Lower lobe of right lung (tissue), 2 donors: ENCODE measurements at regions not wholly inside any gene's neighbourhood (a gene's known extent, or its start where the extent isn't known, plus 50 kb on each side); places are given as distances from the start of the nearest gene placed in this dataset.

Experiments used
- ATAC-seq, 2 donors: fragments of 200-7000 bp; cut with Tn5 transposase; one replicate each; pipeline ENCODE4 v1.9.1; 2020 to 2022; ENCODE audit warnings: mild to moderate bottlenecking in 2 of 2, moderate library complexity in 2 of 2
- DNase-seq: peaks from one replicate; pipeline ENCODE4 v3.0.0-alpha.2; 2020
- H3K27ac ChIP-seq: fragments of 200-600 bp; one replicate; pipeline ENCODE4 v1.8.0; 2022
- H3K27me3 ChIP-seq: fragments of 200-600 bp; one replicate; pipeline ENCODE4 v1.8.0; 2022; ENCODE audit warnings: low read depth
- H3K36me3 ChIP-seq: fragments of 200-600 bp; one replicate; pipeline ENCODE4 v1.8.0; 2022; ENCODE audit warnings: mild to moderate bottlenecking
- H3K4me1 ChIP-seq: fragments of 200-600 bp; one replicate; pipeline ENCODE4 v1.8.0; 2022
- H3K4me3 ChIP-seq: fragments of 200-600 bp; one replicate; pipeline ENCODE4 v1.8.0; 2022; ENCODE audit warnings: mild to moderate bottlenecking
- H3K9me3 ChIP-seq: fragments of 200-600 bp; one replicate; pipeline ENCODE4 v1.8.0; 2022
- CTCF ChIP-seq: fragments of 200-600 bp; IDR thresholded peaks from one replicate; pipeline ENCODE4 v1.8.0; 2022; ENCODE audit warnings: antibody characterized with exemption, mild to moderate bottlenecking
- intact Hi-C: fragments of 100-400 bp; cut with DNase I; formaldehyde crosslinking; loops from one replicate; pipeline ENCODE4 v1.11.0; 2022
- donor health status: DM: no; HTN: yes; CAD: no; lungs with severe emphysema.

GRCh38 chr16:22687031-22687530, 126.9 kb upstream of the HS3ST2 start:
- no peak for ATAC-seq
- Histone ChIP-seq H3K27me3 (no peaks in the 10 kb centered on the region), H3K4me1 (peaks cover 10% of the 10 kb centered on the region), H3K9me3 (no peaks in the 10 kb centered on the region), H3K4me3 (no peak overlapping the region), H3K36me3 (no peaks in the 10 kb centered on the region), H3K27ac (no peak overlapping the region)
- DNase-seq, result no peak
- TF ChIP-seq CTCF, result no peak
- intact Hi-C loops, result no loop called here

DNA sequence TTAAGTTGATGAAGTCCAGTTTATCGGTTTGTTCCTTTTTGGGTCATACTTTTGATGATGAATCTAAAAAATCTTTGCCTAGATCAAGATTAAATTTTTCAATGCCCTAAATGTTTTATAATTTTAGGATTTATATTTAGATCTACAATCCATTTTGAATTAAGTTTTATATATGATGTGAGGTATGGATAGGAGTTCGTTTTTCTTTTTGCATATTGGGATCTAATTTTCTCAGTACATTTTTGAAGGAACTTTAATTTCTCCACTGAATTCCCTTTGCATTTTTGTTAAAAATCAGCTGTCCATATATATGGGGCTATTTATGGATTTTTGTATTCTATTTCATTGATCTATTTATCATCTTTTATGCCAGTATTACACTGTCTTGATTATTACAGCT, 125.5 kb upstream of the HS3ST2 start:
- no peak for TF ChIP-seq CTCF

DNA sequence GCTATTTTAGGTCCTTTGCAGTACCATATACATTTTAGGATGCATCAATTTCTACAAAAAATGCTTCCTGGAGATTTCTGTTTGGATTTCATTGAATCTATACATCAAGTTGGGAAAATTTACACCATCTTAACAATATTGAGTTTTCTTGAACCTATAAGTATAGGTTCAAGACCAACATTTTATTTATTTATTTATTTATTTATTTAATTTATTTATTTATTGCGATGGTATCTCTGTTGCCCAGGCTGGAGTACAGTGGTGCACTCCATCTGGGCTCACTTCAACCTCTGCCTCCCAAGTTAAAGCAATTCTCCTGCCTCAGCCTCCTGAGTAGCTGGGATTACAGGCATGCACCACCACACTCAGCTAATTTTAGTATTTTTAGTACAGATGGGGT, 125.0 kb upstream of the HS3ST2 start:
- Histone ChIP-seq H3K27ac (no peak overlapping the region), H3K36me3 (no peaks in the 10 kb centered on the region), H3K27me3 (no peaks in the 10 kb centered on the region), H3K4me3 (no peak overlapping the region), H3K9me3 (no peaks in the 10 kb centered on the region), H3K4me1 (peaks cover 17% of the 10 kb centered on the region)
- DNase-seq (no peak), ATAC-seq (no peak)
- TF ChIP-seq CTCF, result no peak
- intact Hi-C loops, result no loop called here

More for the DNA sequence above, 125.5 kb upstream of the HS3ST2 start:
- Histone ChIP-seq H3K27ac (no peak overlapping the region), H3K4me1 (peaks cover 12% of the 10 kb centered on the region), H3K4me3 (no peak overlapping the region), H3K9me3 (no peaks in the 10 kb centered on the region), H3K36me3 (no peaks in the 10 kb centered on the region), H3K27me3 (no peaks in the 10 kb centered on the region)
- no peak for ATAC-seq
- intact Hi-C loops, result no loop called here
- no peak for DNase-seq

GRCh38 chr16:22691335-22691734, 122.6 kb upstream of the HS3ST2 start:
- intact Hi-C loops, result no loop called here
- H3K27me3 ChIP-seq, result no peaks in the 10 kb centered on the region
- H3K9me3 ChIP-seq, result no peaks in the 10 kb centered on the region
- H3K4me1 ChIP-seq, result peaks cover 11% of the 10 kb centered on the region
- ATAC-seq, result no peak
- DNase-seq, result no peak
- no peak overlapping the region for H3K4me3 ChIP-seq
- no peak for TF ChIP-seq CTCF
- no peak overlapping the region for H3K27ac ChIP-seq
- no peaks in the 10 kb centered on the region for H3K36me3 ChIP-seq

- Histone ChIP-seq H3K36me3 (no peaks in the 10 kb centered on the region), H3K27ac (no peak overlapping the region), H3K4me1 (peaks cover 11% of the 10 kb centered on the region), H3K27me3 (no peaks in the 10 kb centered on the region), H3K9me3 (no peaks in the 10 kb centered on the region), H3K4me3 (no peak overlapping the region)
- DNase-seq (no peak), ATAC-seq (no peak)
- no peak for TF ChIP-seq CTCF
- intact Hi-C loops, result no loop called here
Measured at GRCh38 chr16:22692034-22692433, 121.9 kb upstream of the HS3ST2 start.
